Stimulated activated naive CD4-positive, alpha-beta T cell treated with Interleukin-2 at 50 U/mL for 16 hours (primary cell): ENCODE measurements at regions not wholly inside any gene's neighbourhood (a gene's known extent, or its start where the extent isn't known, plus 50 kb on each side); places are given as distances from the start of the nearest gene placed in this dataset.
"Not testable (repeated sequence)": the region's sequence is repeated elsewhere in the genome, so short reads cannot be mapped to it uniquely, and the experiment has no call there.

Experiments
- DNase-seq: peaks from one replicate; lab custom pipeline; 2025; lab: John Stamatoyannopoulos, UW

- DNase-seq: no peak
Observed at GRCh38 chr18:37844209-37844970, 278.8 kb upstream of the CELF4 start.

- no peak for DNase-seq
Observed at GRCh38 chr18:37838083-37838482, 272.5 kb upstream of the CELF4 start.

GRCh38 chr18:37836071-37836970 lies 270.7 kb upstream of the CELF4 start:
- no peak for DNase-seq

DNA sequence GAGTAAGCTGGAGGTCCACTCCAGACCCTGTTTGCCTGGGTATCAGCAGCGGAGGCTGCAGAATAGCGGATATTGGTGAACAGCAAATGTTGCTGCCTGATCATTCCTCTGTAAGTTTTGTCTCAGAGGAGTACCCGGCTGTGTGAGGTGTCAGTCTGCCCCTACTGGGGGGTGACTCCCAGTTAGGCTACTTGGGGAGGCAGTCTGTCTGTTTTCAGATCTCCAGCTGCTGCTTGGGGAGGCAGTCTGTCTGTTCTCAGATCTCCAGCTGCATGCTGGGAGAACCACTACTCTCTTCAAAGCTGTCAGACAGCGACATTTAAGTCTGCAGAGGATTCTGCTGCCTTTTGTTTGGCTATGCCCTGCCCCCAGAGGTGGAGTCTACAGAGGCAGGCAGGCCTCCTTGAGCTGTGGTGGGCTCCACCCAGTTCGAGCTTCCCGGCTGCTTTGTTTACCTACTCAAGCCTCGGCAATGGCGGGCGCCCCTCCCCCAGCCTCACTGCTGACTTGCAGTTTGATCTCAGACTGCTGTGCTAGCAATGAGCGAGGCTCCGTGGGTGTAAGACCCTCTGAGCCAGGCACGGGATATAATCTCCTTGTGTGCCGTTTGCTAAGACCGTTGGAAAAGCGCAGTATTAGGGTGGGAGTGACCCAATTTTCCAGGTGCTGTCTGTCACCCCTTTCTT lies 266.6 kb upstream of the CELF4 start:
- DNase-seq: not testable (repeated sequence)

GRCh38 chr18:37812961-37813360 lies 247.4 kb upstream of the CELF4 start:
- no peak for DNase-seq

GRCh38 chr18:37805773-37806404 lies 240.3 kb upstream of the CELF4 start:
- no peak for DNase-seq

DNA sequence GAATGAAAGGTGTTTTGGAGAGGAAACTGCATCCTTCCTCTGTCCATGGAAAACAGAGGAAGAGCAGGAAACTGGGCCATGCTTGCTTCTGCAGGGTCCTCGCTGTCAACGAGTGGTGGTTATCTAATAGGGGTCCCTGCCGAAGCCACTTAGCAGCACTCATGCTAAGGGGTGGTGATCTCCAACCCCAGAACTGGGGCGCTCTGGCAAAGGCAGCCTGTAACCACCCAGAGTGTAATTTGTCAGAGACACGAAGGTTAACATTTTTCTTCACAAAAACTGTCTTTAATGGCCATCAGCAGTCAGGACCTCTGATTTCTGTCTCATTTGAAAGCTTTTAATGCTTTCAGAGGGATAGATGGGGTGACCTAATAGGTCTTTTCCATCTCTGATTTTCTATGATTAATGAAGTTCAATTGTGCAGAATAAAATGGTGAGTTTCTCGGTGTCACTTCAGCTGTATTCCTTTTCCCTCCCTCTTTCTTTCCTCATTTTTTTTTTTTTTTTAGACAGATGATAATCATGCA lies 231.3 kb upstream of the CELF4 start:
- no peak for DNase-seq

- no peak for DNase-seq
Observed at GRCh38 chr18:37787452-37787851, 221.9 kb upstream of the CELF4 start.

- DNase-seq: no peak
Observed at GRCh38 chr18:37783771-37784170, 218.2 kb upstream of the CELF4 start.

DNA sequence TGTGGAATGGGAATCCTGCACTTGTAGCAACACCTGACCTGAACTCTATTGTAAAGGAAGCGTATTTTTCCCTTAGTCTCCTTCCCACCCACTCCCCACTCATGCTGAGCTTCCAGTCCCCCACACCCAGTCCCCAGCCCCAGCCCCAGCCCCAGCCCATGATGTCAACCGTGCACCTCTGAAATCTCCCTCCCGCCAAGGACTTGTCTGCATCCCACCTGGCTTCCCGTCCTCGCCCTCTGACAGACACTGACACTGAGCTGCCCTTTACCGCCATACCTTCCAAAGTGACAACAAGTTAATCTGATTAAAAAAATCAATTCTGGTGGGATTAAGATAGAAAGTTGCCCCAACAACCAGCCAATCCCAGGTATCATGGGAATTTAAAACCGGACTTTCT lies 213.6 kb upstream of the CELF4 start:
- no peak for DNase-seq

DNA sequence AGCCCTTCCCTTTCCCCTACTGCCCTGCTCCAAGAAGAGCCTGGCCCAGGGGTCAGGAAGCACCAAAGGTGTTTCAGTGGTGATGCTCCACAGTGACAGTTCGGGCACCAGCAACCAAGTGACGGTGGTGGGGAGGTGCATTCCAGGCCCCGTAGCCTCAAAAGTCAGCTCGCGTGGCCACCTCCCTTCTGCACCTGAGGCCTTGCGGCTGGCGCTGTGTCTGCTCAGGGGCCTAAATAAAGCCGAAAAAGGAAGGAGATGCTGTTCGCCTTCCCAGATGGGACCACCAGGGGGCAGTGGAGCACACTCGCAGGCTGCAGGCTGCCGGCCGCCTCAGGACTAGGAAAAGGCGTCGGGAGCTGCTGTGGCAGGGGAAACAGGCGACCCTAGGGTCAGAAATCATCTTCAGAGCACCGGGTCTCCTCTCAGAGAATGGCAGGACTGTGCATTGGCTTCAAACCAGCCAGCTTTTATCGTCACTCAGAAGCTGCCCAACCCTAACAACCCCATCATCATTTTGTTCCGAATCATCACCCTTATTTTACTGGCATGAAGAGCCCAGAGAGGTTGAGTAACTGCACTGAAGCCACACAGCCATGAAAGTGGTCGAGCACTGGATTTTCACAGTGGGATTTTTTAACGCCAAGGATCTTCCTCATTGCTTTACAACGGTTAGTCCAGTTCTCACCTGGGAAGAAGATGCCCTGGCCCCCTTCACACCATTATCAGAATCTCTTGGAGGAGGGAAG lies 213.0 kb upstream of the CELF4 start:
- DNase-seq: no peak

DNA sequence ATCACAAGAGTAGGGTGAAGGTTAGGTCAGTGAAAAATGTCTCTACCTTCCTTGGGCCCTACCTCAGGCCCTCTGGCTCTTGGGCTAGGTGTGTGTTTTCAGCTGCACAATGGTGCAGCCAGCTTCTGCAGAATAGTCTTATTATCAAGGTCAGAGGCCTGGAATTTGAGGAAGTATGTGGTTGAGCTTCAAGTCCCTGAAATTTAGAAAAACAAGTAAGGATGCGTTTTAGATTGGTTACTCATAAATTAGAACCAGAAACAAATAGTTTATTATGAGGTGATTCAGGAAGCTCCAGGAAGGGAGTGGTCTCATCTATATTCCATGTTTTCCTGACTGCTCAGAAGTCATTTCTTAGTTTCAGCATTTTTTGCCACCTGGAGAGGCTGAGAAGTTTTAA lies 204.2 kb upstream of the CELF4 start:
- DNase-seq: no peak

- no peak for DNase-seq
Observed at GRCh38 chr18:37764541-37765288, 199.1 kb upstream of the CELF4 start.

- no peak for DNase-seq
Observed at GRCh38 chr18:37762076-37762621, 196.6 kb upstream of the CELF4 start.

GRCh38 chr18:37754141-37754540 lies 188.5 kb upstream of the CELF4 start:
- no peak for DNase-seq

DNA sequence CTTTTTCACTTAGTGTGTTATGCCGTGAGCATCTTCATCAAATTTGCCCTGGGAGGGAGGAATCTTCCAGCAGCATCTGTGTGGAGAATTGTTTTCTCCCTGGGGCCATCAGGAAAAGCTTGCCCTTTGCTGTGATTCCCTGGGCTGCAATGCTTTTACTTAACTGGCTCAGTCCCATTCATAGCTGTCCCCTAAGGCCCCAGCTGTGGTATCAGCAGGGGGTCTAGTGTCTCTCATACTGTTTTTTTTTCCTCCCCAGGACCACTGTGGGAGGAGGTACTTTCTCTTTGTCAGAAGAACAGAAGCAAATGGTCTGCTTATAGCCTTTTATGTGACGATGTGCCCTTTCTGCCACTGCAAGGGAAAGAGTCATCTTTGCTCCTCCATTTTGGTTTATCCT lies 176.8 kb upstream of the CELF4 start:
- DNase-seq: no peak

GRCh38 chr18:37741032-37741623 lies 175.5 kb upstream of the CELF4 start:
- no peak for DNase-seq

DNA sequence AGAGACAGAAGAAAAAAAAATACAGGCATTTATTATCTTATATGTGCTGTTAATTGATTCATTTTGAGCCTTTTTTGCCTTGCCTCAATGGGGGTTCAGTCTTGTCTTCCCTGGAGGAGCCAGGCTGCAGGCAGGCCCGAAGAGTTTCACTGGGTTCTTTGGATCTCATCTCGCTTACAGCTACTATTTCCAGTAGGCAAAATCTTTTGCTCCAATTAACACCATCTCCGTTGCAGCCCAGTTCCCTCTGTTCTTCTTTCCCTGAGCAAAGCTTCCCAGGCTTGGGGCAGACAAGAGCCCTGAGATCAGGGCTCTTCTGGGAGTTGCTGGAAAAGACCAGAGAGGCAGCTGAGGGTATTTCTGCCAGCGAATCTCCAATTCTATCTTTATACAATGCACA lies 168.8 kb upstream of the CELF4 start:
- no peak for DNase-seq

DNA sequence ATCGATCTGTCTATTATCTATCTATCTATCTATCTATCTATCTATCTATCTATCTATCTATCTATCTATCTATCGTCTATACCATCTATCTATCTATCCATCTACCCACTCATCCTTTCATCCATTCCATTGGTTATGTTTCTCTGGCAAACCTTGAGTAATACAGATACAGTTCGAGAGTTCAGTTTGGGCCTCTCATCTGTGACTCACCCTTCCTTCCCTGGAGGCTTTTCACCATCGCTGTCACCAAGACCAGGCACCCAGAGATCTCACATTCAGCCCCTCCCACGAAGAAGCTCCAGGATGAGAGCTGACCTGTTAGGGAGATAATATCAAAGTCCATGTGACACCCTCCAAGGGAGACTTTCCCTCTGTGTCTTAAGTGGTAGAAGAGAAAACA lies 164.1 kb upstream of the CELF4 start:
- DNase-seq: no peak

DNA sequence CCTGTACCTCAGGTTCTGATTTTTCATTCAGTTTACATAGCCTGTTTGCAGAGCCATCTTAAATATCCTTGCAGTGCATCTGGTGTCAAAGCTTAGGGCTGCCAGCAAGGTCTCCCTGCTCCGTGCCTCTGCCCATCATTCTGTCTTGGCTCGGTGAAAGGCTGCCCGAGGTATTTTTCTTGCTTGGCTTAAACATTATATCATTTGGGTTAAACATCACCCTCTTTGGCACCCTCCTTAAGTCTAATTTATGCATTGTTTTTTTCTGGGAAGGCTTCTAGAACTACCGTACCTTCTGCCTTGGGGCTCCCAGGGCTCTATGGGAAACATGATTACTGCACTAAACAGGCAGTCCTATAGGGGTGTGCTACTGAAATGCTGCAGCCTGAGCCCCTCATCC lies 158.6 kb upstream of the CELF4 start:
- no peak for DNase-seq
